GM18519 (cell line): ENCODE measurements at regions not wholly inside any gene's neighbourhood (a gene's known extent, or its start where the extent isn't known, plus 50 kb on each side); places are given as distances from the start of the nearest gene placed in this dataset.

Experiments used
- ATAC-seq: cut with Tn5 transposase; IDR thresholded peaks from one replicate; pipeline ENCODE4 v1.9.1; 2021; ENCODE audit warnings: mild to moderate bottlenecking, moderate library complexity; ENCODE audit not compliant: unreplicated experiment, low FRiP score

- no peak for ATAC-seq
These were observed 247.0 kb downstream of the CHD9NB start for GRCh38 chr16:52805559-52806168.

- ATAC-seq, result no peak
These were observed 252.3 kb downstream of the CHD9NB start for GRCh38 chr16:52800432-52800831.

GRCh38 chr16:52799149-52799548 lies 252.2 kb upstream of the TOX3 start:
- ATAC-seq, result no peak

GRCh38 chr16:52787709-52788108 lies 240.8 kb upstream of the TOX3 start:
- no peak for ATAC-seq

- ATAC-seq, result no peak
These were observed 239.1 kb upstream of the TOX3 start for GRCh38 chr16:52786091-52786490.

GRCh38 chr16:52785653-52786052 lies 238.7 kb upstream of the TOX3 start:
- ATAC-seq, result no peak

GRCh38 chr16:52783616-52784015 lies 236.7 kb upstream of the TOX3 start:
- ATAC-seq, result no peak

GRCh38 chr16:52781005-52781630 lies 234.2 kb upstream of the TOX3 start:
- no peak for ATAC-seq

GRCh38 chr16:52773026-52773425 lies 226.1 kb upstream of the TOX3 start:
- no peak for ATAC-seq

- no peak for ATAC-seq
These were observed 223.9 kb upstream of the TOX3 start for GRCh38 chr16:52770828-52771227.

GRCh38 chr16:52758473-52758855 lies 211.5 kb upstream of the TOX3 start:
- ATAC-seq, result no peak

- no peak for ATAC-seq
These were observed 211.0 kb upstream of the TOX3 start for GRCh38 chr16:52757746-52758472.

- ATAC-seq, result no peak
These were observed 210.0 kb upstream of the TOX3 start for GRCh38 chr16:52756812-52757517.

GRCh38 chr16:52755396-52755795 lies 208.5 kb upstream of the TOX3 start:
- no peak for ATAC-seq

- no peak for ATAC-seq
These were observed 204.1 kb upstream of the TOX3 start for GRCh38 chr16:52751035-52751434.

- ATAC-seq, result no peak
These were observed 201.8 kb upstream of the TOX3 start for GRCh38 chr16:52748741-52749140.

GRCh38 chr16:52747088-52747595 lies 200.2 kb upstream of the TOX3 start:
- ATAC-seq, result no peak

- no peak for ATAC-seq
These were observed 196.8 kb upstream of the TOX3 start for GRCh38 chr16:52743707-52744106.

- no peak for ATAC-seq
These were observed 195.7 kb upstream of the TOX3 start for GRCh38 chr16:52742608-52743170.

- no peak for ATAC-seq
These were observed 195.1 kb upstream of the TOX3 start for GRCh38 chr16:52742052-52742451.

GRCh38 chr16:52741351-52741750 lies 194.4 kb upstream of the TOX3 start:
- no peak for ATAC-seq
